ENCODE measurements at regions not wholly inside any gene's neighbourhood (a gene's known extent, or its start where the extent isn't known, plus 50 kb on each side); places are given as distances from the start of the nearest gene placed in this dataset.
"Not testable (repeated sequence)": the region's sequence is repeated elsewhere in the genome, so short reads cannot be mapped to it uniquely, and the experiment has no call there.

GRCh38 chr10:109809954-109810353, 113.4 kb downstream of the XPNPEP1 start:
- DNase-seq: not testable (repeated sequence)

GRCh38 chr10:109801191-109801590, 122.1 kb downstream of the XPNPEP1 start:
- DNase-seq: not testable (repeated sequence)

DNA sequence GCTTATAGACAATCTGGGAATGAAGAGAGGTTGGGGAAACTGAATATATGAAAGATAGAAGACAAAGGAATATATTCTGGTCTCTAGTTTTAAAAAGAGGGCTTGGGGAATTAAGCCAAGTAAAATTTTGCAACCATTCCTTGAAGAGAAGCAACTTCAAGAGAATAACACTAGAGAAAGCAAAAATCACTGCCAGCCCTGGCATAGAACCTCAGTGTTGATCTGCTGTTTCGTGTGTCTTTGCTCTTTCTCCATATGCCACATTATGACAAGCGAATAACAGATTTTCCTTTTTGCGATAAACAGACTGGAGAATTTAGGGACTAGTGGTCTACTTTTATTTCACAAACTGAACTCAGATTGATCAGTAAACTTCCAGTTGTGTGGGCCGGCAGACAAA, 132.7 kb downstream of the XPNPEP1 start:
- no peak for DNase-seq

DNA sequence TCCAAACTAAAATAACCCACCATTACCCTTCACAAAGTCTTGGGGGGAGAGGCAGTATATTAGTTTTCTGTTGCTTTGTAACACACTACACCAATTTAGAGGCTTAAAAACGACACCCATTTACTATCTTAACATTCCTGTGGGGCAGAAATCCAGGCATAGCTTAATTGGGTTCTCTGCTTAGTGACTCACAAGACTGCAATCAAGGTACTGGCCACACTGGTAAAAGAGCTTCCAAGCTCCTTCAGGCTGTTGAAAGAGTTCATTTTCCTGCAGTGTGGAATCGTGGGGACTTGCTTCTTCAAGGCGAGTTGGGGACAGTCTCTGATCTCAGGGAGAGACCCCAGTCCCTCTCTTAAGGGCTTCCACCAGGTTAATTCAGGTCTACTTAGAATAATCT, 139.1 kb downstream of the XPNPEP1 start:
- no peak for DNase-seq

DNA sequence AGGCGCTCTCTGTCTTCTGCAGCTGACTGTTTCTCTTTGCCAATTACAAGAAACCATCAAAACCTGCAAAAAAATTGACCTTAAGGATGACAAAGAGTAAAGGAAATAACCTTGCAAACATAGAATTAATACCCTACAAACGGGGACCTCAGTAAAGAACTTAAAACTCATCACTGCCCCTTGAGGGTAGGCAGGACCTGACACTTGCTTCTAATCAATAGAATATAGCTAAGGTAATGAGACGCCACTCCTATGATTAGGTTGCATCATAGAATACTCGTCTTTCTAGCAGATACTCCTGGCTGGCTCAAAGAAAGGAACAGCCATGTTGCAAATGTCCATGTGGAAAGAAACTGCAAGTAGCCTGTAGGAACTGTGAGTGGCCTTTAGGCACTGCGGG, 140.0 kb downstream of the XPNPEP1 start:
- DNase-seq: no peak

DNA sequence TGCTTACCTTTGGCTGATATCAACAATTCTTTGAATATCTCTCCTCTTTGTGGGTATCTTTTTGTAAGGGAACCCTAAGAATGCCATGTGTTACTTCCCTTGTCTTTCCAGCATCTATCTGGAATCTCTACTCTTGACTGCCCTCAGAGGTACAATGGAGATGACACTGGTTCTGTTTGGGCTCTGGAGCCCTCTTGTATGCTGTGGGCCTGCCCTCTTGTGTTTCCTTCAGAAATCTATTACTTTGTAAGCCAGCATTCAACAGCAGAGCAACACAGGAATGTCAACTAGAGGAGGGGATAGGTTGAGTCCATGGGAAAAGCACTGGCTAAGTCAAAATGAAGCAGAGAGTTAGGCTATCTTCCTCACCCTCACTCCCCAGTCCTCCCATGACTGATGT, 142.3 kb downstream of the XPNPEP1 start:
- DNase-seq: no peak

DNA sequence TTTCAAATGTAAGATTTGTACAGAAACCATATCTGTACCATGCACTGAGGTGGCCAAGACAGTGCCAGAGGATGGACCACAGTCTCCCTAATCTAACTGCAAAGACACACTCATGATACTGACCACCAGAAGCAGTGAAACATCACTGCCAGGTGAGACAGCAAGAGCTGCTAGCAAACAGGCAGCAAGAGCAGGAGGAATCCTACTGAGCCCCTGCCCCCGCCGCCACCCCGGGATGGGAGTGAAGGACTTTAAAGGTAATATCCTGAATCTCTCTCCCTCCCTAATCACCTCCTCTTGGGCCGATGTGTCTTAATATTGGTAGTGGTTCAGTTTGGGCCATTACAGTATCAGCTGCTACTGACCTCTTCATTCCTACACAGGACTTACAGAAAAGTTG, 144.3 kb downstream of the XPNPEP1 start:
- no peak for DNase-seq

DNA sequence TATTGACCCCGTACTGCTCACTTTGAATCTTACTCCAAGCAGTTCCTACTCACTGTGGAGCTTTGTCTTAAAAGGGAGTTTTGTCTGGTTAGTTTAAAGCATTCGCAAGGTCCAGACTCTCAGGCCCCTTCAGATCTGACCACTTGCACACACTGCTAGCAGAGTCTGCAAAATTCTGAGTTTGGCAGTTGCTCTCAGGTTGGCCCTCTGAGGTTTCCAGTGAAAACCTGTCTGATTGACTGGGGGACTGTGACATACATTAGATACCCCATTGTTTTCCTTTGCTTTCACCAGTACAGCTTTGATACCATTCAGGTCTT, 149.2 kb downstream of the XPNPEP1 start:
- no peak for DNase-seq

DNA sequence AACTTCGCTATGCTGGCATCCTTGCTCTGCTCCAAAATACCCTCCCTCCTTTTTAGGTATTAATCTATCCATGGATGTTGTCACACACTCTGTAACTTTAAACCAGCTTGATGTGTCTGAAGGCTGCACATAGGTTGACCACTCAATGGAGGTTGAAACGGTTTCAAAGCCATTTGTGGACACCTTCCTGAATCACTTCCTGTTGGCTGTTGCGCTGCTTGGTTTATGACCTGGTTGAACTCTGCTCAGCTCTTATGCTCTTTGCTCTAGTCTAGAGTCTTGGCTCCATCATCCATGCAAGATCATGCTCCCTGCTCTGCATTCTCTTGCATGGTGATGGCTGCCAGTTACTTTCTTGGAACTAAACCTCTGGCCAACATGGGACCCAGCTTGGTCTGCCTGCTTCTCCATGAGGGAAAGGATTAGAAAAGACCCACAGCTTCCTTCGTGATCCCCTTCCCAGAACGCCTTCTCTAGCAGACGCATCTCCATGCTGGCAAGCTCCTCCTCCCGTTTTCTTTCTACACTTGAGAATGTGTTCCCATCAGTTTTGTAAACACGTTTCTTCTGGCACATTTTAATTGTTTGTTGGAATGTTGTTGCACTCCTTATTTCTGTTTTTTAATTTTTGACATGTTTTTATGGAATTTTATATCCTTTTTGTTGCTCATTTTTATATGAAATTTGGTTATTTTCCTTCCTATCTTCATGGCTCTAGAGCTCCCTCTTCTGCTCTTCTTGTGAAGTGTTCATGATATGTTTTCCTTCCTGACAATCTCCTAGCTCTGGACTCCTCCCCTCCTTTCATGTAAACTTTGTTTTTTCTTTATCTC, 149.8 kb downstream of the XPNPEP1 start:
- no peak for DNase-seq

DNA sequence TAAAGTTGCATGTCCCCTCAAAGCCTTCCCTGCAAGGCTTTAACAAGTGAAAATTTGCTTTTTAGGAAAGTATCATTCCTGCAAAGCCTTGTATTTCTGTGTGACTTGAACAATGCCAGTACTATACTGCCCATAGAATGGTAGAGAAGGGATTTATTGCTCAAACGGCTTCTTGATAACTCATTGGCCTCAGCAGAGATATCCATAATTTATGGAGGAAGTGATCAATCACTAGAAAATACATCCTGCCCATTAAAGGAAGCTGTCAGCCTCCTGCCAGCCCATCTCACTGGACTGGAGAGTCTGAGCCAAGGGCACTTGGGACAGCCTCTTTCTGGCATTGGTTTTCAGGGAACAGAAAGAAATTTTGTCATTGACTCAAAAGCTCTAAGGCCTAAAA, 152.6 kb downstream of the XPNPEP1 start:
- DNase-seq: no peak

DNA sequence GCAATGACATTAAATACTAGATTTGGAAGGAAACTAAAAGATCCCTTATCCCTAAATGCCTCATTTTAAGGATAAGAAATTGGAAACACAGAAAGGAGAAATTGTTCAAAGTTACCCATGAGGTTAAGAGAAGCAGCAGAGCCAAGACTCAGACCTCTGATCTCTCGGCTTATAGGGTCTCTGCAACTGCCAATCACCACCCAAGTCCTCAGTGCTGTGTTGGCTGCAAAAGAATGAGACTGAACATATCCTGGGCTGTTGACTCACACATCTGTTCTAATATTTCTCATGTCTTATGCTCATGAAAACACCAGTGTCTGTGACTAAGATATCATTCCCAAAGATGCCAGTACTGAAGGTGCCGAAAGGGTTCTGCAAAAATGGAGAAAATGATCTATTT, 153.3 kb downstream of the XPNPEP1 start:
- no peak for DNase-seq

DNA sequence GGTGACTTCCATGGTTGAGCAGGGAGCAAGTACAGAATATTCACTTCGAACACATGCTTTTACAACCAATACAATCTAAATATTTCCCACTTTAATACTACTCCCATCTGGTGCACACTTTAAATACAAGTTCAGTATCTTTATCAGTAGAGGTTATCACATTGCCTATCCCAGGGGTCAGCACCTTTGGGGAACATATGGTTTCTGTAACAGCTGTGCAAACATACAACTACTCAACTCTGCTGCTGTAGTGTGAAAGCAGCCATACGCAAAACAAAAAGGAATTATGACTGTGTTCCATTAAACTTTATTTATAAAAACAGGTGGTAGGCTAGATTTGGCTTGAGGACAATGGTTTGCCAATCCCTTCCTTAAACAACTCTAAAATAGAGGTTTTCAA, 157.5 kb downstream of the XPNPEP1 start:
- DNase-seq: no peak

- DNase-seq: no peak
Observed at GRCh38 chr10:109762555-109762954, 160.8 kb downstream of the XPNPEP1 start.

GRCh38 chr10:109757670-109758069, 165.6 kb downstream of the XPNPEP1 start:
- DNase-seq: not testable (repeated sequence)

- no peak for DNase-seq
Observed at GRCh38 chr10:109746861-109747260, 176.4 kb downstream of the XPNPEP1 start.

- no peak for DNase-seq
Observed at GRCh38 chr10:109744020-109744419, 179.3 kb downstream of the XPNPEP1 start.

GRCh38 chr10:109743574-109743973, 179.7 kb downstream of the XPNPEP1 start:
- DNase-seq: no peak

GRCh38 chr10:109743146-109743545, 180.2 kb downstream of the XPNPEP1 start:
- no peak for DNase-seq

- no peak for DNase-seq
Observed at GRCh38 chr10:109741712-109742111, 181.6 kb downstream of the XPNPEP1 start.

DNA sequence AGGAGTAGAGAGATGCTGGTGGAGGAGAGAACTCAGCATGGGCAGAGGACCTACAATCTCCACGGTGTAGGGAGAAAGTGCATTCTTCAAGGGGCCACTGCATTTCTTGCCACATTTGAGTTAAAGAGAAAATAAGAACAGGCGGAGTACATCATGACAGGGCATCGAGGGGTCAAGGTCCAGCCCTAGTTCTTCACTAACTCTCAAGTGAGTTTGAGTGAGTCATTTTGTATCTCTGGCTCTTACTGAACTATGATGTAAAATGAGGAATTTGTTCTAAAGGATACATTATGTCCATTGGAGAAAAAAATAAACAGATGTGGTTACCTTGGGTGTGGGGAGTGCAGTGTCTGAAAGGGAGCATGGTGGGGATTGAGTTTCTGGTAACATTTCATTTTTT, 182.9 kb downstream of the XPNPEP1 start:
- no peak for DNase-seq

DNA sequence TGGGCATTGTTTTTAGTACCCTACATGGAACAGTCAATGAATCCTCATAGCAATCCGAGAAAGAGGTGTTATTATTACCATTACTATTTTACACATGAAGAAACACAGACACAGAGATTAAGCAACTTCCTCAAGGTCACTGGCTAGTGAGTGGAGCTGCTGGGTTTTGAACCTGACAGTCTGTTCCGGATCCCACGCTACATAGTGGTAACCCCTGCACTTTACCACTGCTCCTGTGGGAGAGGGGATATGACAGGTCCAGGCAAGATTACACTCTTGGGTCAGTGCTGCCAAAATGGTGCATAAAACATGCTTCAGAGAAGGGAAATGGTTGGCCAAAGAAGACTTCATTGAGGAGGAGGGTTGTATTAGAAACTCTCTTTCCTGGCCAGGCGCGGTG, 185.7 kb downstream of the XPNPEP1 start:
- DNase-seq: no peak

- no peak for DNase-seq
Observed at GRCh38 chr10:109737009-109737408, 186.3 kb downstream of the XPNPEP1 start.

GRCh38 chr10:109735776-109736175, 187.5 kb downstream of the XPNPEP1 start:
- no peak for DNase-seq

GRCh38 chr10:109732254-109732965, 190.9 kb downstream of the XPNPEP1 start:
- DNase-seq: no peak

DNA sequence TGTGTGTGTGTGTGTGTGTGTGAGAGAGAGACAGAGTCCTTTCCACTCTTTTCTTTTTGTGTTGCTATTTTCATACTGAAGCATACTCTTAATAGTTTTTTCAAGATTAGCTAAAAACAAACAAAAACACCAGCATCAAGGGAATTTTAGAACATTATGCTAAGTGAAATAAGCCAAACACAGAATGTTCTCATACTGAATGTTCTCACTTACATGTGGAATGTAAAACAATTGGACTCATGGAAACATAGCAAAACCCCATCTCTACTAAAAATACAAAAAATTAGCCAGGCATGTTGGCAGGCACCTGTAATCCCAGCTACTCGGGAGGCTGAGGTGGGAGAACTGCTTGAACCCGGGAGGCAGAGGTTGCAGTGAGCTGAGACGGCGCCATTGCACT, 193.4 kb downstream of the XPNPEP1 start:
- not testable (repeated sequence) for DNase-seq
